Activated CD4-positive, alpha-beta T cell treated with anti-CD3 and anti-CD28 coated beads, Interleukin-2, amount 50 U/mL, for 48 hours (primary cell): ENCODE measurements at regions not wholly inside any gene's neighbourhood (a gene's known extent, or its start where the extent isn't known, plus 50 kb on each side); places are given as distances from the start of the nearest gene placed in this dataset.
"Not testable (repeated sequence)": the region's sequence is repeated elsewhere in the genome, so short reads cannot be mapped to it uniquely, and the experiment has no call there.

Experiments
- DNase-seq, 2 experiments: peaks; one replicate each; pipeline ENCODE4 v3.0.0-alpha.2; 2020

GRCh38 chr2:83003555-83003954 lies 1455.5 kb downstream of the SUCLG1 start:
- no peak for DNase-seq

GRCh38 chr2:83002706-83003105 lies 1456.4 kb downstream of the SUCLG1 start:
- no peak for DNase-seq

DNA sequence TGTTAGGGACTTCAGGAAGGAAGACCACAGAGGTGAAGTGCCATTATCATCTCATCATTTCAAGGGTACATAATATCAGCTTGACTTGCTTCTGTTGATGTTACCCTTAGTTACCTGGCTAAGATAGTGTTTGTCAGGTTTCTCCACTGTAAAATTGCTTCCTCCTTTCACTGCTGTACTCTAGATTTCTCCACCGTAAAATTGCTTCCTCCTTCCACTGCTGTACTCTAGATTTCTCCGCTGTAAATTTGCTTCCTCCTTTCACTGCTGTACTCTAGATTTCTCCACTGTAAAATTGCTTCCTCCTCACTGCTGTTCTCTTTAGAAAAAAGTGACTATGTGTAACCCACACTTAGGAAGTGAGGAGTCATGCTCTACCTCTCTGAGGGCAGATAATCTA lies 1460.3 kb downstream of the SUCLG1 start:
- DNase-seq: no peak

DNA sequence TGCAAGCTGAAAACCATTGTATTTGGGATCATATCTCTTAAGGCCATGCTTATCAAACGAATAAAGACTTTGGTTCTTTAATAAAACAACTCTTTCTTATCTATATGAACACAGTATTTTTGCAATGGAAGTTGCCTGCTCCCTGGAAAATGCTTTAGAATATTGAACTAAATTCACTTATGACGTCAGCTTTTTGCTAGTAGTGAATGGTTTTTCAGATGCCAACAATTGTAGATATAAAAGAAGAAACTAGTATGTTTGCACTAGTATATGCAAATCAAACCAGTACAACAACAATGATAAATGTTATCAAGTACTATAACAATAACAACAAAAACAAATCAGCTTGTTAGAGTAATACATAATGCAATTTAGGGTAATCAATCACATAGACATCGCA lies 1462.9 kb downstream of the SUCLG1 start:
- no peak for DNase-seq

DNA sequence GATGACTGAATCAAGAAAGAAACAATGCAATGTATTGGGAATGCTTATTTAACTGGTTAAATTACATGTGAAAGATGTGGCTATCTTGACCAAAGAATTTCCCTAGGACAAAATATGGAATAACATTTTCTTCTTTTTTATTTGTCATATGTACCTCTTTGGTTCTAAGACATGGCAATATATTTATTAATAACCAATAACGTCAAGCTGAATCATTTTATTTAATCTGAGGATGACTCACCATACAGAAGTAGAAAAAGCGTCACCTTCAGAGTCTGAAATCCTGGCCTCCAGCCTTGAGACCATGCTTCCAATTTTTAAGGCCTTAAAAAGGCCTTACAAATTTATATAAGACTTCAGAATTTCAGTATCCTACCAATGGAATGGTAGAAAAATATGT lies 1464.9 kb downstream of the SUCLG1 start:
- no peak for DNase-seq

GRCh38 chr2:82993609-82994008 lies 1465.5 kb downstream of the SUCLG1 start:
- no peak for DNase-seq

- no peak for DNase-seq
Measured at GRCh38 chr2:82992968-82993367, 1466.1 kb downstream of the SUCLG1 start.

- not testable (repeated sequence) for DNase-seq
Measured at GRCh38 chr2:82987706-82988105, 1471.4 kb downstream of the SUCLG1 start.

- DNase-seq: no peak
Measured at GRCh38 chr2:82986899-82987298, 1472.2 kb downstream of the SUCLG1 start.

GRCh38 chr2:82985572-82986197 lies 1473.4 kb downstream of the SUCLG1 start:
- DNase-seq: no peak

GRCh38 chr2:82968358-82968757 lies 1490.7 kb downstream of the SUCLG1 start:
- no peak for DNase-seq

- DNase-seq: no peak
Measured at GRCh38 chr2:82964341-82964740, 1494.7 kb downstream of the SUCLG1 start.

DNA sequence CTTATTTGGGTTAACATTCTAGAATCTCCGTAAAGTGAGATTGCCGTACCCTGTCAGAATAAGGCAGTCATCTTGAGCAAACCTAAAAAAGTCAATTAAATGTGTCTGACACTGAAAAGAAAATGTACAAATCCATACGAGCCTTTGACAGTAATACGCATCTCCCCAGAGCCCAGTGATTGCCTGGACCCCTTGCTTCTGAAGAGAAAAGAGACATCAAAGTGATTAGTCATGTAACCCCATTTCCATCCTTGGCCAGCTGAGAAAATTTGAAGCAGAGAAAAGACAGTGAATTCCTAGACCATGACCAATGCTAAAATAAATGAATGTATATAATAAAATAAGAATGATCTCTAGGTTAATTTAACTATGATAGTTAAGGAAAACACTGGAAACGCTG lies 1499.4 kb downstream of the SUCLG1 start:
- no peak for DNase-seq

- no peak for DNase-seq
Measured at GRCh38 chr2:82954868-82955267, 1504.2 kb downstream of the SUCLG1 start.

- DNase-seq: no peak
Measured at GRCh38 chr2:82939211-82939610, 1519.9 kb downstream of the SUCLG1 start.

GRCh38 chr2:82938321-82938845 lies 1520.7 kb downstream of the SUCLG1 start:
- not testable (repeated sequence) for DNase-seq

GRCh38 chr2:82913566-82913965 lies 1545.5 kb downstream of the SUCLG1 start:
- DNase-seq: no peak

DNA sequence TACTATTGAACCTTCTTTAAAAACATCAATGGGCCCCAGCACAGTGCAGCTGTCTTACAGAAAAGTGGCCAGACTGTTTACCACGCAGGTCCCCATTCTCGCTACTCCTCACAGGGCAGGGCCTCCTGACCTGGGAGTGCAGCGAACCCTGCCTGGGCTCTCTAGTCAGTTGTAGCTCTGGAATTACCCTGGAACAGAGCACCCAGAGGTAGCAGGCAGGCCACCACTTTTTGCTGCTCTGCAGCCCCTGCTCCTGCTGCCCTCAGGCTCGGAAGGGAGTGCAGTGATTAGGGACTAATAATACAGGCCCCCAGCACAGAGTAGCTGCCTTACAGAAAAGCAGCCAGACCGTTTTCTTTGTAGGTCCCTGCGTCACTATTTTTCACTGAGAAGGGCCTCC lies 1563.0 kb downstream of the SUCLG1 start:
- DNase-seq: no peak

DNA sequence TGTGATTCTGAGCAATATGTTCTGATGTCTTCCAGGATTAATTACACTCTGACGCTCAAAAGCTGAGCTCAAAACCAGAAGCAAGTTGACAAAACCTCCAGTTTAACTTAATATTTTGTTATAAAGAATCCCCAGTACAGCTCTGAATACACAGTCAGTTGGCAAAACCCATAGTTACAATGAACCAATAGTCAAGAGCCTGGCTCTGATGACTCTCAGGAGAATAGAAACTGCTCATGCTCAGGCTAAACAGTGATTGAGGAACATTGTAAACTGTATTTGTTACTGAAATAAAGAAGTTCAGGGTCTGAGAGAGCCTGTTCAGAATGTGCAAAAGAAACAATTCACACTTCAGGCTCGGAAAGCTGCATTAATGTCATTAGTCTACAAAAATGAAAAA lies 1565.9 kb downstream of the SUCLG1 start:
- no peak for DNase-seq

DNA sequence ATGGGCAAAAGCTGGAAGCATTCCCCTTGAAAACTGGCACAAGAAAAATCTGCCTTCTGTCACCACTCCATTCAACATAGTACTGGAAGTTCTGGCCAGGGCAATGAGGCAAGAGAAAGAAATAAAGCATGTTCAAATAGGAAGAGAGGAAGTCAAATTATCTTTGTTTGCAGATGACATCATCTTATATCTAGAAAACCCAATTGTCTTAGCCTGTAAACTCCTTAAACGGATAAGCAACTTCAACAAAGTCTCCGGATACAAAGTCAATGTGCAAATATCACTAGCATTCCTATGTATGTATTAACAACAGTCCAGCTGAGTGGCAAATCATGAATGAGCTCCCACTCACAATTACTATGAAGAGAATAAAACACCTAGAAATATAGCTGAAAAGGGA lies 1579.3 kb downstream of the SUCLG1 start:
- no peak for DNase-seq

GRCh38 chr2:82875858-82876257 lies 1583.2 kb downstream of the SUCLG1 start:
- DNase-seq: no peak

GRCh38 chr2:82857967-82858366 lies 1601.1 kb downstream of the SUCLG1 start:
- DNase-seq: no peak

DNA sequence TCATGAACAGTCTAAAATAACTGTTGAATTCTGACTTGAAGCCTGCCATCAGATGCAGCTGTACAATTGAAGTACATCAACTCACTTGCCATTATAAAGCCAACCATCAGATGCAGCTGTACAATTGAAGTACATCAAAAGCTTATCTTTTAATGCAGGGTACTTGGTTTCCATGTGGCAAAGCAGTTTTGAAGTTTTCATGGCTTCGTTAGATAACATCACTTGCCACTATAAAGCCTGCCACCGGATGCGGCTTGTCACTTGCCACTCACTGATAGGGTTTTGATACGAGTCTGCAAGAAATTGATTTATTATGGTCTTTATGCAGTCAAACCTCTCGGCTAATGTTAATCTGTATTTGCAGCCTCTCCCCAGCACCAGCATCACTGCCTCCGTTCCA lies 1605.8 kb downstream of the SUCLG1 start:
- DNase-seq: no peak

- no peak for DNase-seq
Measured at GRCh38 chr2:82852787-82853186, 1606.3 kb downstream of the SUCLG1 start.

DNA sequence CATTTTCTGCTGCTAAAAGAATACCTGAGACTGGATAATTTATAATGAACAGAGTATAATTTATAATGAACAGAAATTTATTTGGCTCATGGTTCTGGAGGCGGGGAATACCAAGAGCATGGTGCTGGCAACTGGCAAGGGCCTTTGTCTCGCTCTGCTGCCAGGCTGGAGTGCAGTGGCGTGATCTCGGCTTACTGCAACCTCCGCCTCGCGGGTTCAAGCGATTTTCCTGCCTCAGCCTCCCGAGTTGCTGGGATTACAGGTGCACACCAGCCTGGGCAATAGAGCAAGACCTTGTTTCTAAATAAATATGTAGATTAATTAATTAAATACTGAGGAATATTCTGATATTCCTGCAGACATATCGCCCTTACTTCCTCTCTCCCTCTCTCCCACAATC lies 1610.8 kb downstream of the SUCLG1 start:
- DNase-seq: no peak
